ENCODE measurements at regions not wholly inside any gene's neighbourhood (a gene's known extent, or its start where the extent isn't known, plus 50 kb on each side); places are given as distances from the start of the nearest gene placed in this dataset.

GRCh38 chr6:159416891-159417560, 247.8 kb downstream of the FNDC1 start:
- TF ChIP-seq CTCF (IDR thresholded peaks at IDR 0.05) = no peak
- TF ChIP-seq POLR2A (IDR thresholded peaks at IDR 0.05) = no peak
